OCI-M2 (cell line): ENCODE measurements at regions not wholly inside any gene's neighbourhood (a gene's known extent, or its start where the extent isn't known, plus 50 kb on each side); places are given as distances from the start of the nearest gene placed in this dataset.
"Not testable (repeated sequence)": the region's sequence is repeated elsewhere in the genome, so short reads cannot be mapped to it uniquely, and the experiment has no call there.

ENCODE experiments used
- DNase-seq: peaks from one replicate; lab custom pipeline; 2025; ENCODE audit not compliant: unreplicated experiment; lab: John Stamatoyannopoulos, UW

- DNase-seq, result no peak
Observed at GRCh38 chr1:208977638-208978256, 605.8 kb upstream of the CAMK1G start.

GRCh38 chr1:208979776-208980175 lies 603.7 kb upstream of the CAMK1G start:
- DNase-seq, result no peak

GRCh38 chr1:208980605-208981004 lies 602.9 kb upstream of the CAMK1G start:
- DNase-seq, result no peak

GRCh38 chr1:208985231-208985630 lies 598.3 kb upstream of the CAMK1G start:
- no peak for DNase-seq

- no peak for DNase-seq
Observed at GRCh38 chr1:208988811-208989222, 594.7 kb upstream of the CAMK1G start.

- no peak for DNase-seq
Observed at GRCh38 chr1:208990456-208990855, 593.1 kb upstream of the CAMK1G start.

- not testable (repeated sequence) for DNase-seq
Observed at GRCh38 chr1:208997053-208997452, 586.5 kb upstream of the CAMK1G start.

- DNase-seq, result no peak
Observed at GRCh38 chr1:208997726-208998312, 585.7 kb upstream of the CAMK1G start.

- DNase-seq, result no peak
Observed at GRCh38 chr1:209008586-209008985, 574.9 kb upstream of the CAMK1G start.

- DNase-seq, result no peak
Observed at GRCh38 chr1:209010475-209011230, 572.9 kb upstream of the CAMK1G start.

- DNase-seq, result no peak
Observed at GRCh38 chr1:209012443-209013196, 570.9 kb upstream of the CAMK1G start.

- DNase-seq, result no peak
Observed at GRCh38 chr1:209015092-209015491, 568.4 kb upstream of the CAMK1G start.

- no peak for DNase-seq
Observed at GRCh38 chr1:209021622-209022021, 561.9 kb upstream of the CAMK1G start.

- DNase-seq, result no peak
Observed at GRCh38 chr1:209023790-209024189, 559.7 kb upstream of the CAMK1G start.

- DNase-seq, result no peak
Observed at GRCh38 chr1:209029737-209030136, 553.8 kb upstream of the CAMK1G start.

- DNase-seq, result no peak
Observed at GRCh38 chr1:209030454-209031167, 552.9 kb upstream of the CAMK1G start.

- DNase-seq, result no peak
Observed at GRCh38 chr1:209037064-209037463, 546.5 kb upstream of the CAMK1G start.

- no peak for DNase-seq
Observed at GRCh38 chr1:209038316-209038715, 545.2 kb upstream of the CAMK1G start.

GRCh38 chr1:209038735-209039134 lies 544.8 kb upstream of the CAMK1G start:
- DNase-seq, result no peak

GRCh38 chr1:209040351-209040750 lies 543.2 kb upstream of the CAMK1G start:
- DNase-seq, result no peak

- no peak for DNase-seq
Observed at GRCh38 chr1:209041927-209042326, 541.6 kb upstream of the CAMK1G start.
